Body of pancreas (tissue), 4 donors: ENCODE measurements at regions not wholly inside any gene's neighbourhood (a gene's known extent, or its start where the extent isn't known, plus 50 kb on each side); places are given as distances from the start of the nearest gene placed in this dataset.

Experiments used
- POLR2A ChIP-seq, 3 donors: fragments of 450-650 bp; IDR thresholded peaks; one replicate each; pipeline ENCODE4 v1.6.1; 2016; ENCODE audit warnings: antibody characterized with exemption in 3 of 3, mild to moderate bottlenecking in 2 of 3
- TF ChIP-seq, protein P1 (sequence below), 7 experiments: fragments of 450-650 bp in 4 of 7; fragments of 200-600 bp in 3 of 7; sonication (generic) in 3 of 7; IDR thresholded peaks; one replicate each; pipeline ENCODE4 v1.5.1; 2016 to 2019; ENCODE audit warnings: antibody characterized with exemption in 7 of 7

DNA sequence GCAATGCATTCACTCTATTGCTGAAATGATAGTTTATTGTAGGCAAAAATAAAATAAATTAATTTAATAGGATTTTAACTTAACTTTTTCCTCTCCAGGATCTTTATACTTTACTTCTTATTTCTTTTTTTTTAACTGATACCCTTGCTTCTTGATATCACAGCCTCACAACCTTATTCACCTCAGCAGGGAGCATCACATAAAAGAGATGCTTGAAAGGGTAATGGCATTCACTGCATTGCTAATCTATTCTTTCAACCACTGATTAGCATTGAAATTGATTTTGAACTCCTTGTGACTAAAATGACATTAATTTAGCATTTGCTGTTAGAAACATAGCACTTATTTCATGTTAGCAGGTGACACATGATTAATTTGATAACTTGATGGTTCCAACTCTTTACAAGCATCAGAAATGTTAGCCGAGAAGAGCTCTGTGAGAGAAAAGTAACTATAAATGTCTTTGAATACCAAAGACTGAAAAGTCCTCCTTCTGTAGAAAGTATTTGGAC is 689.5 kb upstream of the MGAT4C start:
- TF ChIP-seq, protein P1, sequence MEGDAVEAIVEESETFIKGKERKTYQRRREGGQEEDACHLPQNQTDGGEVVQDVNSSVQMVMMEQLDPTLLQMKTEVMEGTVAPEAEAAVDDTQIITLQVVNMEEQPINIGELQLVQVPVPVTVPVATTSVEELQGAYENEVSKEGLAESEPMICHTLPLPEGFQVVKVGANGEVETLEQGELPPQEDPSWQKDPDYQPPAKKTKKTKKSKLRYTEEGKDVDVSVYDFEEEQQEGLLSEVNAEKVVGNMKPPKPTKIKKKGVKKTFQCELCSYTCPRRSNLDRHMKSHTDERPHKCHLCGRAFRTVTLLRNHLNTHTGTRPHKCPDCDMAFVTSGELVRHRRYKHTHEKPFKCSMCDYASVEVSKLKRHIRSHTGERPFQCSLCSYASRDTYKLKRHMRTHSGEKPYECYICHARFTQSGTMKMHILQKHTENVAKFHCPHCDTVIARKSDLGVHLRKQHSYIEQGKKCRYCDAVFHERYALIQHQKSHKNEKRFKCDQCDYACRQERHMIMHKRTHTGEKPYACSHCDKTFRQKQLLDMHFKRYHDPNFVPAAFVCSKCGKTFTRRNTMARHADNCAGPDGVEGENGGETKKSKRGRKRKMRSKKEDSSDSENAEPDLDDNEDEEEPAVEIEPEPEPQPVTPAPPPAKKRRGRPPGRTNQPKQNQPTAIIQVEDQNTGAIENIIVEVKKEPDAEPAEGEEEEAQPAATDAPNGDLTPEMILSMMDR (IDR thresholded peaks at IDR 0.05): no peak
- TF ChIP-seq POLR2A (IDR thresholded peaks at IDR 0.05): no peak
